ENCODE measurements at regions not wholly inside any gene's neighbourhood (a gene's known extent, or its start where the extent isn't known, plus 50 kb on each side); places are given as distances from the start of the nearest gene placed in this dataset.

DNA sequence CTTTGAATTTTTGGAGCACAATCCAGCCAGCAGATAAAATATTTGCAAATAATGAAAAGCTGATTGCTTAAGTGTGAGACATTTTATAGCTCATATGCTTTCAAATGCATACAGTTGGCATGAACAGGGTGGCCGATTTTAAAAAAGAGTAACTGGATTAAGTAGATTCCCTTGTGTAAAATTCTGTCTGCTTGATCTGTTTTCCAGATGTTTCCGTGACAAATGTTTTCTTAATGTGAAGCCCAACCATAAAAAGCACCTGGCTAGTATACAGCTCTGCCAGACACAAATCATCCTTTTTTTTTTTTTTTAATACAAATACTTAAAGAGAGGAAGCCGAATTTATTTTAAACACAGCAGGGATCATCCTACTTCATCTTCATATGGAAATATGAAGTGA lies 440.7 kb downstream of the CCER1 start:
- Histone ChIP-seq H3K4me3 (no peak overlapping the region), H3K9me3 (no peaks in the 10 kb centered on the region), H3K27me3 (no peaks in the 10 kb centered on the region), H3K36me3 (no peaks in the 10 kb centered on the region), H3K27ac (no peak overlapping the region), H3K4me1 (peaks cover 0 to 8% (median 5%) of the 10 kb centered on the region in 4 donors)
- intact Hi-C loops (cut with DNase I; ENCODE audit: low total_unique reads) (no loop called here), in situ Hi-C loops (cut with MboI; ENCODE audit: low pct_ligation_motif_present in 1 of 4, low pct_unique_long_range_greater_than_20kb in 1 of 4, low sequenced_read_pairs in 3 of 4) (no loop called here)
- DNase-seq: no peak
- TF ChIP-seq, protein P1, sequence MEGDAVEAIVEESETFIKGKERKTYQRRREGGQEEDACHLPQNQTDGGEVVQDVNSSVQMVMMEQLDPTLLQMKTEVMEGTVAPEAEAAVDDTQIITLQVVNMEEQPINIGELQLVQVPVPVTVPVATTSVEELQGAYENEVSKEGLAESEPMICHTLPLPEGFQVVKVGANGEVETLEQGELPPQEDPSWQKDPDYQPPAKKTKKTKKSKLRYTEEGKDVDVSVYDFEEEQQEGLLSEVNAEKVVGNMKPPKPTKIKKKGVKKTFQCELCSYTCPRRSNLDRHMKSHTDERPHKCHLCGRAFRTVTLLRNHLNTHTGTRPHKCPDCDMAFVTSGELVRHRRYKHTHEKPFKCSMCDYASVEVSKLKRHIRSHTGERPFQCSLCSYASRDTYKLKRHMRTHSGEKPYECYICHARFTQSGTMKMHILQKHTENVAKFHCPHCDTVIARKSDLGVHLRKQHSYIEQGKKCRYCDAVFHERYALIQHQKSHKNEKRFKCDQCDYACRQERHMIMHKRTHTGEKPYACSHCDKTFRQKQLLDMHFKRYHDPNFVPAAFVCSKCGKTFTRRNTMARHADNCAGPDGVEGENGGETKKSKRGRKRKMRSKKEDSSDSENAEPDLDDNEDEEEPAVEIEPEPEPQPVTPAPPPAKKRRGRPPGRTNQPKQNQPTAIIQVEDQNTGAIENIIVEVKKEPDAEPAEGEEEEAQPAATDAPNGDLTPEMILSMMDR (IDR thresholded peaks at IDR 0.05): no peak
- TF ChIP-seq POLR2A (IDR thresholded peaks at IDR 0.05) (no peak), EP300 (IDR thresholded peaks at IDR 0.05; ENCODE audit: low read depth) (no peak), POLR2AphosphoS5 (IDR thresholded peaks at IDR 0.05) (no peak)
- WGBS, 2 donors (ENCODE audit: low coverage in 1 of 2): 23 to 53% methylated on average over 3 of the region's 3 CpGs

DNA sequence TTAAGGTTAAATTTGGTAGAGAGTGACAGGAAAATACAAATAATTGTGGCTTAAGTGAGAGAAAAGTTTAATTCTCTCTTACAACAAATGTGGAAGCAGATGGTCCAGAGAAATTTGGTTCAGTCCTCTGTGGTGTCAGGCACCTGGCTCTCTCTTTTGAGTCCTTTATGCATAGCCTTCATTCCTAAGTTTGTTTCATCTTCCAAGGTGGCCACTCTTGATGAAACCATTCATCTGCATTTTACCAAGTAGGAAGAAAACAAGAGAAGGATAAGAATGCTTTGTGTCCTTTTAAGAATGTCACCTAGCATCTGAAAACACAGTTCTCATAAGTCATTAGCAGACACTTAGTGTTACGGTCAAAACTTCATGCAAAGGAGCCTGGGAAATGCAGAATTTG lies 442.5 kb downstream of the CCER1 start:
- Histone ChIP-seq H3K9me3 (no peaks in the 10 kb centered on the region), H3K27ac (no peak overlapping the region), H3K36me3 (no peaks in the 10 kb centered on the region), H3K4me1 (peaks cover 0 to 8% (median 5%) of the 10 kb centered on the region in 4 donors), H3K27me3 (no peaks in the 10 kb centered on the region), H3K4me3 (no peak overlapping the region)
- intact Hi-C loops (cut with DNase I; ENCODE audit: low total_unique reads) (no loop called here), in situ Hi-C loops (cut with MboI; ENCODE audit: low pct_ligation_motif_present in 1 of 4, low pct_unique_long_range_greater_than_20kb in 1 of 4, low sequenced_read_pairs in 3 of 4) (no loop called here)
- WGBS, 2 donors (ENCODE audit: low coverage in 1 of 2): 83 to 92% methylated on average over 1 of the region's 1 CpG
- DNase-seq: no peak
- TF ChIP-seq POLR2AphosphoS5 (IDR thresholded peaks at IDR 0.05): no peak
- no peak for TF ChIP-seq POLR2A (IDR thresholded peaks at IDR 0.05)
- no peak for TF ChIP-seq EP300 (IDR thresholded peaks at IDR 0.05; ENCODE audit: low read depth)
- TF ChIP-seq, protein P1 (IDR thresholded peaks at IDR 0.05): no peak

DNA sequence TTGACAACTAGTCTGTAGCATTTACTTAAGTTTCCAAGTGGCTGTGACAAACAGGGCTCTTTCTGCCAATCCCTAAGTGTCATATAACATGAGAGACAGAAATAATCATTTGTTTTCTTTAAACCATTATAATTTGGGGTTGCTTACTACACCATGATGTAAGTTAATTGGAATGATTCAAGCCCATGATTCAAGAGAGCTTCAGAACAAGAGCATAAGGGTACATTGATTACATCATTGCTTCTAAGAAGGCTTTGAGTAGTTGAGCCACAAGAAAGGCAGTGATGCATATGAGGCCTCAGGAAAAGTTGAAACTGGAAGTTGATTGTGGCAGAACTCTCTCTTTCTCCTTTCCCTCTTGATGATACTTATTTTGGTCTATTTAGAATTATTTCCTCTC lies 444.0 kb downstream of the CCER1 start:
- Histone ChIP-seq H3K36me3 (no peaks in the 10 kb centered on the region), H3K27me3 (no peaks in the 10 kb centered on the region), H3K9me3 (no peaks in the 10 kb centered on the region), H3K27ac (no peak overlapping the region), H3K4me3 (no peak overlapping the region), H3K4me1 (peaks cover 0 to 8% (median 5%) of the 10 kb centered on the region in 4 donors)
- TF ChIP-seq, protein P1 (IDR thresholded peaks at IDR 0.05): no peak
- TF ChIP-seq POLR2A (IDR thresholded peaks at IDR 0.05) (no peak), POLR2AphosphoS5 (IDR thresholded peaks at IDR 0.05) (no peak), EP300 (IDR thresholded peaks at IDR 0.05; ENCODE audit: low read depth) (no peak)
- intact Hi-C loops (cut with DNase I; ENCODE audit: low total_unique reads) (no loop called here), in situ Hi-C loops (cut with MboI; ENCODE audit: low pct_ligation_motif_present in 1 of 4, low pct_unique_long_range_greater_than_20kb in 1 of 4, low sequenced_read_pairs in 3 of 4) (no loop called here)
- no peak for DNase-seq

DNA sequence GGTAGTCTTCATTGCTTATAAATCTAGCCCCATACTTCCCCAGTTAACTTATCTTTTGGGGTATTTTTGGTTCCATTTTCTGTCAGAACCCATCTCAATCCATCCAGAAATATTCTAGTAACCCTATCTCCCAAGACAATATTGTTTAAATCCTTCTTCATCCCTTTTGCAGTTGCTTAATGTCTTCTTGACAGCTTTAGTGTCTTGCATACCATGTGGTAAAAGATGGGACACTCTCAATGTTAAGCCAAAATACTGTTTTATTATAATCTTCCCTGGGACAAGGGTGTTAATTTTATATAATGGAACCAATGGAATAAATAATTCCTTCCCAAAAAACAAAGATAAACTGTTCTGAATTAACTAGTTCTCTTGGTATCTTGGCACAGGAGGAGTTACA lies 450.2 kb downstream of the CCER1 start:
- Histone ChIP-seq H3K4me1 (no peaks in the 10 kb centered on the region), H3K9me3 (no peaks in the 10 kb centered on the region), H3K27me3 (no peaks in the 10 kb centered on the region), H3K36me3 (no peaks in the 10 kb centered on the region), H3K27ac (no peak overlapping the region), H3K4me3 (no peak overlapping the region)
- no peak for DNase-seq
- in situ Hi-C loops (cut with MboI; ENCODE audit: low pct_ligation_motif_present in 1 of 4, low pct_unique_long_range_greater_than_20kb in 1 of 4, low sequenced_read_pairs in 3 of 4) (no loop called here), intact Hi-C loops (cut with DNase I; ENCODE audit: low total_unique reads) (no loop called here)
- no peak for TF ChIP-seq EP300 (IDR thresholded peaks at IDR 0.05; ENCODE audit: low read depth)
- TF ChIP-seq POLR2AphosphoS5 (IDR thresholded peaks at IDR 0.05): no peak
- TF ChIP-seq POLR2A (IDR thresholded peaks at IDR 0.05): no peak
- TF ChIP-seq, protein P1 (IDR thresholded peaks at IDR 0.05): no peak

All from transverse colon (tissue), 4 donors.